ENCODE measurements at regions not wholly inside any gene's neighbourhood (a gene's known extent, or its start where the extent isn't known, plus 50 kb on each side); places are given as distances from the start of the nearest gene placed in this dataset.

- TF ChIP-seq, protein P1, sequence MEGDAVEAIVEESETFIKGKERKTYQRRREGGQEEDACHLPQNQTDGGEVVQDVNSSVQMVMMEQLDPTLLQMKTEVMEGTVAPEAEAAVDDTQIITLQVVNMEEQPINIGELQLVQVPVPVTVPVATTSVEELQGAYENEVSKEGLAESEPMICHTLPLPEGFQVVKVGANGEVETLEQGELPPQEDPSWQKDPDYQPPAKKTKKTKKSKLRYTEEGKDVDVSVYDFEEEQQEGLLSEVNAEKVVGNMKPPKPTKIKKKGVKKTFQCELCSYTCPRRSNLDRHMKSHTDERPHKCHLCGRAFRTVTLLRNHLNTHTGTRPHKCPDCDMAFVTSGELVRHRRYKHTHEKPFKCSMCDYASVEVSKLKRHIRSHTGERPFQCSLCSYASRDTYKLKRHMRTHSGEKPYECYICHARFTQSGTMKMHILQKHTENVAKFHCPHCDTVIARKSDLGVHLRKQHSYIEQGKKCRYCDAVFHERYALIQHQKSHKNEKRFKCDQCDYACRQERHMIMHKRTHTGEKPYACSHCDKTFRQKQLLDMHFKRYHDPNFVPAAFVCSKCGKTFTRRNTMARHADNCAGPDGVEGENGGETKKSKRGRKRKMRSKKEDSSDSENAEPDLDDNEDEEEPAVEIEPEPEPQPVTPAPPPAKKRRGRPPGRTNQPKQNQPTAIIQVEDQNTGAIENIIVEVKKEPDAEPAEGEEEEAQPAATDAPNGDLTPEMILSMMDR (IDR thresholded peaks at IDR 0.05; ENCODE audit: low read depth, low read length, missing input control) = no peak
- TF ChIP-seq, protein P2, sequence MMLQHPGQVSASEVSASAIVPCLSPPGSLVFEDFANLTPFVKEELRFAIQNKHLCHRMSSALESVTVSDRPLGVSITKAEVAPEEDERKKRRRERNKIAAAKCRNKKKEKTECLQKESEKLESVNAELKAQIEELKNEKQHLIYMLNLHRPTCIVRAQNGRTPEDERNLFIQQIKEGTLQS (IDR thresholded peaks at IDR 0.05) = no peak
- no peak for TF ChIP-seq TAF1 (conservative IDR thresholded peaks at IDR 0.05)
These were observed 141.1 kb downstream of the EN1 start for GRCh38 chr2:118706371-118706770.

All from liver (tissue), 3 donors.